H1 (cell line): ENCODE measurements at regions not wholly inside any gene's neighbourhood (a gene's known extent, or its start where the extent isn't known, plus 50 kb on each side); places are given as distances from the start of the nearest gene placed in this dataset.

Source experiments
- CTCF ChIA-PET: fragments of 300-600 bp; sonication (Branson Sonifier 250); formaldehyde crosslinking; loops from one replicate; lab custom pipeline; 2021; ENCODE audit not compliant: partially characterized antibody; lab: Charles Lee
- POLR2A ChIA-PET: fragments of 300-600 bp; sonication (Branson Sonifier 250); formaldehyde crosslinking; loops from one replicate; lab custom pipeline; 2021; ENCODE audit warnings: inconsistent platforms; ENCODE audit not compliant: partially characterized antibody; lab: Charles Lee
- DNase-seq, 2 experiments: peaks; one replicate each; pipeline versions ENCODE4 v3.0.0 to v3.0.0-alpha.2; 2010 to 2022; ENCODE audit warnings: low spot score in 2 of 2, low read depth in 1 of 2, mixed read lengths in 1 of 2
- FAIRE-seq: peaks from 2 replicates; lab custom pipeline; 2011; peaks lifted over from hg19 to GRCh38; lab: Jason Lieb, UNC
- H2AFZ ChIP-seq: 2 replicates; pipeline ENCODE4 v1.8.1; 2012; ENCODE audit warnings: low read length, inconsistent platforms
- H2AK5ac ChIP-seq: 2 replicates; pipeline ENCODE4 v1.6.1; 2013; ENCODE audit warnings: low read depth, low read length
- H2BK120ac ChIP-seq: replicated peaks from 2 replicates; pipeline ENCODE3; 2013; ENCODE audit warnings: low read depth, low read length, inconsistent platforms
- H2BK12ac ChIP-seq: 2 replicates; pipeline ENCODE4 v1.6.1; 2013; ENCODE audit warnings: low read depth, low read length
- H2BK15ac ChIP-seq: 2 replicates; pipeline ENCODE4 v1.6.1; 2013; ENCODE audit warnings: low read length
- H2BK20ac ChIP-seq: 2 replicates; pipeline ENCODE4 v1.6.1; 2013; ENCODE audit warnings: low read length
- H2BK5ac ChIP-seq: 2 replicates; pipeline ENCODE4 v1.6.1; 2013; ENCODE audit warnings: low read depth, low read length
- H3K14ac ChIP-seq: 2 replicates; pipeline ENCODE4 v1.6.1; 2013; ENCODE audit warnings: inconsistent platforms; ENCODE audit not compliant: insufficient read length
- H3K18ac ChIP-seq: 2 replicates; pipeline ENCODE4 v1.6.1; 2013; ENCODE audit warnings: low read length; ENCODE audit errors: extremely low read depth
- H3K23ac ChIP-seq: 2 replicates; pipeline ENCODE4 v1.6.1; 2013; ENCODE audit warnings: inconsistent platforms; ENCODE audit not compliant: insufficient read length
- H3K23me2 ChIP-seq: 2 replicates; pipeline ENCODE4 v1.6.1; 2013; ENCODE audit warnings: low read depth, low read length
- H3K27ac ChIP-seq: 2 replicates; pipeline ENCODE4 v1.6.1; 2011; ENCODE audit warnings: low read depth, low read length, inconsistent platforms
- H3K27me3 ChIP-seq, 4 experiments: replicated peaks in 1 of 4; 1 replicate in 1 of 4; 2 replicates in 3 of 4; pipeline versions ENCODE4 v1.6.1 to v1.8.1; 2011 to 2013; ENCODE audit warnings: low read length in 3 of 4, mild to moderate bottlenecking in 3 of 4, inconsistent platforms in 2 of 4, mixed read lengths in 2 of 4, moderate library complexity in 1 of 4; ENCODE audit not compliant: control insufficient read depth in 3 of 4, insufficient read depth in 3 of 4; ENCODE audit errors: extremely low read depth in 1 of 4
- H3K36me3 ChIP-seq, 4 experiments: 2 replicates each; pipeline versions ENCODE4 v1.6.1 to v1.8.1; 2011 to 2013; ENCODE audit warnings: mild to moderate bottlenecking in 4 of 4, low read length in 3 of 4, moderate library complexity in 2 of 4, control low read depth in 1 of 4, inconsistent platforms in 1 of 4; ENCODE audit not compliant: insufficient read depth in 4 of 4, control insufficient read depth in 2 of 4
- H3K4ac ChIP-seq: replicated peaks from 2 replicates; pipeline ENCODE3; 2013; ENCODE audit warnings: low read length, low read depth, mixed read lengths, inconsistent platforms; ENCODE audit not compliant: insufficient read length
- H3K4me1 ChIP-seq, 4 experiments: replicated peaks in 1 of 4; 1 replicate in 1 of 4; 2 replicates in 3 of 4; pipeline versions ENCODE4 v1.6.1 to v1.8.1; 2011 to 2013; ENCODE audit warnings: low read length in 3 of 4, inconsistent platforms in 2 of 4, mixed read lengths in 1 of 4; ENCODE audit not compliant: insufficient read depth in 4 of 4, control insufficient read depth in 3 of 4
- H3K4me2 ChIP-seq, 2 experiments: 2 replicates each; pipeline versions ENCODE4 v1.6.1 to v1.8.1; 2011 to 2013; ENCODE audit warnings: low read depth in 2 of 2, low read length in 2 of 2, control low read depth in 1 of 2, inconsistent platforms in 1 of 2, mild to moderate bottlenecking in 1 of 2; ENCODE audit not compliant: insufficient read depth in 1 of 2
- H3K4me3 ChIP-seq, 4 experiments: fragments of 200-600, 300-600 bp in 1 of 4; sonication (generic), shearing (Covaris generic), sonication (Bioruptor Twin) in 1 of 4; 2 replicates each; pipeline versions ENCODE4 v1.5.1 to v1.8.1; 2011 to 2016; ENCODE audit warnings: low read length in 4 of 4, low read depth in 3 of 4, control low read depth in 2 of 4, inconsistent platforms in 2 of 4, mild to moderate bottlenecking in 2 of 4, mixed read lengths in 1 of 4, moderate library complexity in 1 of 4; ENCODE audit not compliant: insufficient read depth in 2 of 4; ENCODE audit errors: extremely low read depth in 1 of 4
- H3K56ac ChIP-seq: replicated peaks from 2 replicates; pipeline ENCODE3; 2013; ENCODE audit warnings: low read depth, mild to moderate bottlenecking, mixed read lengths, low read length, inconsistent platforms; ENCODE audit not compliant: insufficient read length
- H3K79me1 ChIP-seq: 2 replicates; pipeline ENCODE4 v1.6.1; 2013; ENCODE audit warnings: low read depth, low read length, control low read depth
- H3K79me2 ChIP-seq, 2 experiments: 2 replicates each; pipeline versions ENCODE4 v1.6.1 to v1.8.1; 2012 to 2013; ENCODE audit warnings: low read length in 2 of 2, mild to moderate bottlenecking in 2 of 2, inconsistent platforms in 1 of 2; ENCODE audit not compliant: insufficient read depth in 2 of 2, control insufficient read depth in 1 of 2
- H3K9ac ChIP-seq, 4 experiments: replicated peaks in 1 of 4; 1 replicate in 1 of 4; 2 replicates in 3 of 4; pipeline versions ENCODE4 v1.6.1 to v1.8.1; 2011 to 2013; ENCODE audit warnings: low read depth in 3 of 4, low read length in 3 of 4, control low read depth in 2 of 4, mild to moderate bottlenecking in 2 of 4, moderate library complexity in 2 of 4, inconsistent platforms in 1 of 4; ENCODE audit errors: extremely low read depth in 1 of 4
- H3K9me3 ChIP-seq, 2 experiments: 2 replicates each; pipeline versions ENCODE4 v1.6.1 to v1.8.1; 2012 to 2013; ENCODE audit warnings: mild to moderate bottlenecking in 2 of 2, moderate library complexity in 2 of 2, control low read depth in 1 of 2, inconsistent platforms in 1 of 2, low read depth in 1 of 2, low read length in 1 of 2, mixed read lengths in 1 of 2; ENCODE audit not compliant: insufficient read depth in 2 of 2
- H4K20me1 ChIP-seq, 2 experiments: replicated peaks in 1 of 2; 2 replicates each; pipeline versions ENCODE3 to v1.8.1; 2011 to 2013; ENCODE audit warnings: inconsistent platforms in 2 of 2, low read length in 2 of 2, mild to moderate bottlenecking in 1 of 2; ENCODE audit not compliant: insufficient read depth in 2 of 2, control insufficient read depth in 1 of 2
- H4K5ac ChIP-seq: 2 replicates; pipeline ENCODE4 v1.6.1; 2013; ENCODE audit warnings: low read length, low read depth, mixed read lengths, inconsistent platforms; ENCODE audit not compliant: insufficient read length
- H4K8ac ChIP-seq: 2 replicates; pipeline ENCODE4 v1.8.0; 2013; ENCODE audit warnings: mild to moderate bottlenecking, moderate library complexity, low read length, inconsistent platforms; ENCODE audit not compliant: insufficient read depth; ENCODE audit errors: extremely low read depth
- H4K91ac ChIP-seq: replicated peaks from 2 replicates; pipeline ENCODE3; 2013; ENCODE audit warnings: low read length, mixed read lengths, inconsistent platforms; ENCODE audit not compliant: insufficient read length
- KDM1A ChIP-seq: fragments of 200-600, 300-600 bp; sonication (generic); IDR thresholded peaks from 2 replicates; pipeline ENCODE4 v1.7.1; 2016; ENCODE audit warnings: mild to moderate bottlenecking, low read length, borderline replicate concordance
- RFX5 ChIP-seq: IDR thresholded peaks from 2 replicates; pipeline ENCODE4 v1.6.1; 2011; ENCODE audit warnings: low read depth, low read length, improper control_type of control experiment, borderline replicate concordance
- SP4 ChIP-seq: IDR thresholded peaks from 2 replicates; pipeline ENCODE4 v1.6.1; 2012; ENCODE audit warnings: low read length, inconsistent platforms
- SRF ChIP-seq: IDR thresholded peaks from 2 replicates; pipeline ENCODE4 v1.6.1; 2011; ENCODE audit warnings: mild to moderate bottlenecking, low read depth, low read length, moderate library complexity
- YY1 ChIP-seq: IDR thresholded peaks from 2 replicates; pipeline ENCODE4 v1.6.1; 2011; ENCODE audit warnings: low read depth, mild to moderate bottlenecking, low read length
- WGBS, 2 experiments: shearing (Covaris generic) in 1 of 2; methylation state at CpG; one replicate each; pipeline versions ENCODE4 v1.1.6 to v1.1.7; 2013 to 2015; ENCODE audit warnings: low lambda C conversion rate in 2 of 2, mixed read lengths in 2 of 2, inconsistent platforms in 1 of 2, low coverage in 1 of 2, missing lambda C conversion rate in 1 of 2; ENCODE audit not compliant: insufficient replicate concordance in 2 of 2, insufficient coverage in 1 of 2, insufficient read length in 1 of 2; ENCODE audit errors: extremely low coverage in 1 of 2, missing lambda C conversion rate in 1 of 2; 5-methylcytosine and 5-hydroxymethylcytosine counted together

DNA sequence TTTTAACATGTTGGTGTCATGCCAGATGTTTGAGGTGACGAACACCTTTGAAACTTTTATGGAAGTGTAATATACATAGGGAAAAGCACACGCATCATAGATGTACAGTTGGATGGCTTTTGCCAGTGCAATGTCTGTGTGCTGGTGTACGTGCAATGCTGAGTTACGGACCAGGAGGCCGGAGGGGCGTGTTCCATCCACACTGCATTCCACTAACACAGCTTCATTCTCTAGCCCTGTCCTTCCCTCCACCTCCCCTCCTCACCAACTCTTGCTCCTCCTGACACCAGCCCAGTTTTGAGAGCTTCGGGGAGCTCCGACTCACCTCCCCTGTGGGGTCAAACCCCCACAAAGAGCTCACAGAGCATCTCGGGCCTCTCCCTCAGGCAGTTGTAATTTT lies 358.8 kb downstream of the C16orf95 start:
- Histone ChIP-seq H2BK5ac (no peak overlapping the region), H3K27me3 (no peaks in the 10 kb centered on the region; a peak in 1 of 7 replicates), H3K9ac (no peak overlapping the region), H3K18ac (no peak overlapping the region), H3K27ac (no peak overlapping the region), H3K14ac (no peak overlapping the region), H3K9me3 (no peaks in the 10 kb centered on the region; a peak in 1 of 4 replicates), H2BK20ac (no peak overlapping the region), H3K4ac (no peak overlapping the region), H3K23me2 (no peaks in the 10 kb centered on the region), H4K20me1 (no peaks in the 10 kb centered on the region), H3K79me1 (no peaks in the 10 kb centered on the region), H2BK15ac (no peak overlapping the region), H3K4me2 (no peak overlapping the region), H4K91ac (no peak overlapping the region), H2BK12ac (no peak overlapping the region), H4K8ac (no peak overlapping the region), H2AK5ac (no peak overlapping the region), H4K5ac (no peak overlapping the region), H2AFZ (no peak overlapping the region), H3K4me3 (no peak overlapping the region), H3K36me3 (no peaks in the 10 kb centered on the region), H2BK120ac (no peak overlapping the region), H3K23ac (no peak overlapping the region), H3K4me1 (peaks cover 0 to 8% (median 1%) of the 10 kb centered on the region in 4 experiments; a peak in 2 of 7 replicates), H3K79me2 (no peaks in the 10 kb centered on the region), H3K56ac (no peak overlapping the region)
- TF ChIP-seq SP4 = no peak
- no peak for TF ChIP-seq RFX5
- TF ChIP-seq YY1 = no peak
- TF ChIP-seq KDM1A = no peak
- no peak for TF ChIP-seq SRF
- ChIA-PET POLR2A (no interaction called here), CTCF (interaction anchor here (1.4 to 3.2 kb wide), 4 partner anchors 10 to 104 kb away, joined by 3 to 10 read pairs (median 6); no protein-coding TSS in a partner anchor)
- DNase-seq = no peak
- no peak for FAIRE-seq
- WGBS, 2 experiments = 82% methylated on average over 9 of the region's 9 CpGs; no CpG with 5 or more reads in 1 of the 2 experiments
